GM21737 (cell line): ENCODE measurements at regions not wholly inside any gene's neighbourhood (a gene's known extent, or its start where the extent isn't known, plus 50 kb on each side); places are given as distances from the start of the nearest gene placed in this dataset.

Experiments used
- ATAC-seq: cut with Tn5 transposase; IDR thresholded peaks from one replicate; pipeline ENCODE4 v1.9.1; 2021; ENCODE audit warnings: mild to moderate bottlenecking, moderate library complexity; ENCODE audit not compliant: unreplicated experiment

DNA sequence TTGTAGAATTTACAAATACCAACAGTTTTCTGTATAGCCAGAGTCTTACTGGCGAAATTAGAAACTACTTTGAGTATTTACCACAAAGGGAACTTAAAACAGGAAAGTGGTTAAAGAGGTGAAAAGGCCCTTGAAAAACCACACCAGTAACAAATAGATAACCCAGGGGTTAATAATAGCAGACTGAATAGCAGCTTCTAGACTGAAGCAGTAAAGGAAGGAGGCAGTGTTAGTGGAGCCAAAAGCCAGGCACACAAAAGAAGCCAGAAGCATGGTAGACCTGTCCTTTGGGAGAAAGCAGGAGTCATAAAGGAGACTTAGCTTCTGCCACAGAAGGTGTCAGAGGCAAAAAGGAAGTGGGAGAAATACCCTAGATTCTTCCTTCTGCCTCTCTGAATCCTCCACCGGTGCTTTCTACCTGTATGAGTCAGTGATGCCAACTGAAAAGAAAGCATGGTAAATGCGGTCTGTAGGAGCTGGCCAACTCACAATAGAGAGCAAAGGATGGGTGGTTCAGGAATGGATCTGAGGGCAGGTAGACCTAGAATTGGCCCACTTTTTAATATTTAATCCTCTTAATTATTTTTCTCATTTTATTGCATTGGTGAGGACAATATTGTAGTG lies 97.3 kb downstream of the ARL6IP6 start:
- no peak for ATAC-seq

DNA sequence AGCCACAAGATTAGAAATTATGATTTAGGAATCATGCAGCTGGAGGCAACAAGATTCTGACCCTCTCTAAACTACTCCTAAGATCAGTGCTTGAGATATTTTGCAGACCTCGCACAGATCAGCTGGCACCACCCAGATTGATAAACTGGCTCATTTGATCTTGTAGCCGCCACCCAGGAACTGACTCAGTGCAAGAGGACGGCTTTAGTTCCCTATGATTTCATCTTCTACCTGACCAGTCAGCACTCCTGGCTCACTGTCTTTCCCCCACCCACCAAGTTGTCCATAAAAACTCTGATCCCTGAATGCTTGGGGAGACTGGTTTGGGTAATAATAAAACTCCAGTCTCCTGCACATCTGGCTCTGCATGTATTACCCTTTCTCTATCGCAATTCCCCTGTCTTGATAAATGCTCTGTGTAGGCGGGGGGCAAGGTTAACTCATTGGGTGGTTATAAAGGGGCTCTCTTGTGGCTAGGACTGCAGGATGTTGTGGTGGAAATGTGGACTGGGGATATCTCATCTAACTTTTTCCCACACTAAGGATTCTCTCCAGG lies 96.1 kb downstream of the ARL6IP6 start:
- no peak for ATAC-seq

DNA sequence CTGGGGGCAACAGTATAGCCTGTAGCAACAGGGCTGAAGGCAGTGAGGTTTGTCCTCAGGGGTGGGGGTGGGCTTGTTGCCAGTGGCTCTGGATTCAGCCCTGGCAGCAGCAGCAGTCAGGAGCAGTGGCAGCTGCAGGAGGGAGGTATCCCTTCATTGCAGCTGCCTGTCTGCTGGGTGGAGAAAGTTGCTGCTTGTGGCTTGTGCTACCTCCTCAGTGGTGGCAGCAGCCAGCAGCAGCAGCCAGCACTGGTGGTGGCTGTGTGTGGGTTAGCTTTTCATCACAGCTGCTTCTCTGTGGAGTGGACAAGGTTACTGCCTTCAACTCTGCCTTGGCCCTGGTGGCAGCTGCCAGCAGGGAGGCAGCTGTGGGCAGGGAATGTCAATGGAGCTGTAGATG lies 94.9 kb downstream of the ARL6IP6 start:
- no peak for ATAC-seq
